ENCODE measurements at regions not wholly inside any gene's neighbourhood (a gene's known extent, or its start where the extent isn't known, plus 50 kb on each side); places are given as distances from the start of the nearest gene placed in this dataset.
"Not testable (repeated sequence)": the region's sequence is repeated elsewhere in the genome, so short reads cannot be mapped to it uniquely, and the experiment has no call there.

DNA sequence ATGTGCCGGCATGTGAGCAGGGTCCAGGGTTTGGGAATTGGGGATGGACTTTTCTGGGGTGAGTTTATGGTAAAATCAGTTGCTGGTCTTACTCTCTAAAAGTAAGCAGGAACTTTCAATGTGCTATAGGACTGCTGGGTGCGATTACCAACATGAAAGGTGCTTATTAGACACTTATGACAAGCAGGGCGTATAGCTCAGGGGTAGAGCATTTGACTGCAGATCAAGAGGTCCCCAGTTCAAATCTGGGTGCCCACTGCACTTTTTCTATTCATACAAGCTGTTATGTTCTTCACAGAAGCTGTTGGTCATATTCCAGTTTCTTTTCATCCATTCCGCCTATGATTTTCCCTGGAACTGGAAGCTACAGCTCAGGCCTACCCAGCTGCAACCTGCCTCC lies 58.9 kb upstream of the ZNF746 start:
- not testable (repeated sequence) for H3K27me3 ChIP-seq (ENCODE audit: insufficient read depth, low read length); H3K4me1 ChIP-seq (ENCODE audit: control insufficient read depth in 1 of 2, insufficient read depth in 2 of 2, low read length in 2 of 2); H2BK5ac ChIP-seq (ENCODE audit: low read depth, low read length, poor library complexity); H3K4me3 ChIP-seq (ENCODE audit: low read depth, low read length); H4K91ac ChIP-seq (ENCODE audit: low read depth, low read length); DNase-seq; H4K8ac ChIP-seq (ENCODE audit: low read depth, low read length); H3K79me1 ChIP-seq (ENCODE audit: low read length); H4K12ac ChIP-seq (ENCODE audit: low read depth, low read length); H3K9ac ChIP-seq (ENCODE audit: low read length); H3K4ac ChIP-seq (ENCODE audit: low read depth, low read length); H2AFZ ChIP-seq (ENCODE audit: insufficient read depth, low read length, poor library complexity); H2AK5ac ChIP-seq (ENCODE audit: low read length); H3K27ac ChIP-seq (ENCODE audit: low read depth, low read length); H3K9me3 ChIP-seq (ENCODE audit: insufficient read depth, low read depth, low read length); H3K23ac ChIP-seq (ENCODE audit: low read length); H3K4me2 ChIP-seq (ENCODE audit: low read length); H3K14ac ChIP-seq (ENCODE audit: low read length); H3K79me2 ChIP-seq (ENCODE audit: control insufficient read depth, insufficient read depth, low read length, poor library complexity); H2BK12ac ChIP-seq (ENCODE audit: low read length); H3K18ac ChIP-seq (ENCODE audit: low read length); H2BK120ac ChIP-seq (ENCODE audit: insufficient read depth, low read length, poor library complexity)
- WGBS (ENCODE audit: extremely low coverage, insufficient coverage, insufficient read length): no CpG with 5 or more reads among the region's 4 CpGs
- H3K36me3 ChIP-seq (ENCODE audit: control insufficient read depth in 1 of 2, insufficient read depth in 2 of 2, low read length in 2 of 2): peaks cover 25 to 27% of the 10 kb centered on the region in 2 experiments

DNA sequence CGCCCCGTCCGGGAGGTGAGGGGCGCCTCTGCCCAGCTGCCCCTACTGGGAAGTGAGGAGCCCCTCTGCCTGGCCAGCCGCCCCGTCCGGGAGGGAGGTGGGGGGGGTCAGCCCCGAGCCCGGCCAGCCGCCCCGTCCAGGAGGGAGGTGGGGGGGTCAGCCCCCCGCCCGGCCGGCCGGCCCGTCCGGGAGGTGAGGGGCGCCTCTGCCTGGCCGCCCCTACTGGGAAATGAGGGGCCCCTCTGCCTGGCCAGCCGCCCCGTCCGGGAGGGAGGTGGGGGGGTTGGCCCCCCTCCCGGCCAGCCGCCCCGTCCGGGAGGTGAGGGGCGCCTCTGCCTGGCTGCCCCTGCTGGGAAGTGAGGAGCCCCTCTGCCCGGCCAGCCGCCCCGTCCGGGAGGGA lies 57.2 kb upstream of the ZNF746 start:
- H3K14ac ChIP-seq (ENCODE audit: low read length); H3K79me1 ChIP-seq (ENCODE audit: low read length); H4K8ac ChIP-seq (ENCODE audit: low read depth, low read length); H3K4me1 ChIP-seq (ENCODE audit: control insufficient read depth in 1 of 2, insufficient read depth in 2 of 2, low read length in 2 of 2); H2AFZ ChIP-seq (ENCODE audit: insufficient read depth, low read length, poor library complexity); H3K23ac ChIP-seq (ENCODE audit: low read length); H4K12ac ChIP-seq (ENCODE audit: low read depth, low read length); H3K4ac ChIP-seq (ENCODE audit: low read depth, low read length); DNase-seq; H3K9me3 ChIP-seq (ENCODE audit: insufficient read depth, low read depth, low read length); H3K27me3 ChIP-seq (ENCODE audit: insufficient read depth, low read length); H3K4me3 ChIP-seq (ENCODE audit: low read depth, low read length); H2AK5ac ChIP-seq (ENCODE audit: low read length); H3K9ac ChIP-seq (ENCODE audit: low read length); H3K18ac ChIP-seq (ENCODE audit: low read length); H2BK5ac ChIP-seq (ENCODE audit: low read depth, low read length, poor library complexity); H3K27ac ChIP-seq (ENCODE audit: low read depth, low read length); H2BK12ac ChIP-seq (ENCODE audit: low read length); H3K79me2 ChIP-seq (ENCODE audit: control insufficient read depth, insufficient read depth, low read length, poor library complexity); H2BK120ac ChIP-seq (ENCODE audit: insufficient read depth, low read length, poor library complexity); H4K91ac ChIP-seq (ENCODE audit: low read depth, low read length); H3K4me2 ChIP-seq (ENCODE audit: low read length): not testable (repeated sequence)
- peaks cover 37 to 38% of the 10 kb centered on the region in 2 experiments for H3K36me3 ChIP-seq (ENCODE audit: control insufficient read depth in 1 of 2, insufficient read depth in 2 of 2, low read length in 2 of 2)
- WGBS (ENCODE audit: extremely low coverage, insufficient coverage, insufficient read length): no CpG with 5 or more reads among the region's 31 CpGs

DNA sequence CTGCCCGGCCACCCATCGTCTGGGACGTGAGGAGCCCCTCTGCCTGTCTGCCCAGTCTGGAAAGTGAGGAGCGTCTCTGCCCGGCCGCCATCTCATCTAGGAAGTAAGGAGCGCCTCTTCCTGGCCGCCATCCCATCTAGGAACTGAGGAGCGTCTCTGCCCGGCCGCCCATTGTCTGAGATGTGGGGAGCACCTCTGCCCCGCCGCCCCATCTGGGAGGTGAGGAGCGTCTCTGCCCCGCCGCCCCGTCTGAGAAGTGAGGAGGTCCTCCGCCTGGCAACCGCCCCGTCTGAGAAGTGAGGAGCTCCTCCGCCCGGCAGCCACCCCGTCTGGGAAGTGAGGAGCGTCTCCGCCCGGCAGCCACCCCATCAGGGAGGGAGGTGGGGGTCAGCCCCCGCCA lies 56.4 kb upstream of the ZNF746 start:
- no CpG with 5 or more reads among the region's 27 CpGs for WGBS (ENCODE audit: extremely low coverage, insufficient coverage, insufficient read length)
- H4K12ac ChIP-seq (ENCODE audit: low read depth, low read length); H3K79me2 ChIP-seq (ENCODE audit: control insufficient read depth, insufficient read depth, low read length, poor library complexity); H2AK5ac ChIP-seq (ENCODE audit: low read length); H3K4ac ChIP-seq (ENCODE audit: low read depth, low read length); H3K23ac ChIP-seq (ENCODE audit: low read length); H3K4me1 ChIP-seq (ENCODE audit: control insufficient read depth in 1 of 2, insufficient read depth in 2 of 2, low read length in 2 of 2); DNase-seq; H3K4me3 ChIP-seq (ENCODE audit: low read depth, low read length); H2BK5ac ChIP-seq (ENCODE audit: low read depth, low read length, poor library complexity); H3K18ac ChIP-seq (ENCODE audit: low read length); H3K27me3 ChIP-seq (ENCODE audit: insufficient read depth, low read length); H3K79me1 ChIP-seq (ENCODE audit: low read length); H3K9me3 ChIP-seq (ENCODE audit: insufficient read depth, low read depth, low read length); H2BK12ac ChIP-seq (ENCODE audit: low read length); H3K9ac ChIP-seq (ENCODE audit: low read length); H2BK120ac ChIP-seq (ENCODE audit: insufficient read depth, low read length, poor library complexity); H3K27ac ChIP-seq (ENCODE audit: low read depth, low read length); H4K91ac ChIP-seq (ENCODE audit: low read depth, low read length); H3K4me2 ChIP-seq (ENCODE audit: low read length); H4K8ac ChIP-seq (ENCODE audit: low read depth, low read length); H3K14ac ChIP-seq (ENCODE audit: low read length); H2AFZ ChIP-seq (ENCODE audit: insufficient read depth, low read length, poor library complexity): not testable (repeated sequence)
- H3K36me3 ChIP-seq (ENCODE audit: control insufficient read depth in 1 of 2, insufficient read depth in 2 of 2, low read length in 2 of 2): peaks cover 42 to 43% of the 10 kb centered on the region in 2 experiments

DNA sequence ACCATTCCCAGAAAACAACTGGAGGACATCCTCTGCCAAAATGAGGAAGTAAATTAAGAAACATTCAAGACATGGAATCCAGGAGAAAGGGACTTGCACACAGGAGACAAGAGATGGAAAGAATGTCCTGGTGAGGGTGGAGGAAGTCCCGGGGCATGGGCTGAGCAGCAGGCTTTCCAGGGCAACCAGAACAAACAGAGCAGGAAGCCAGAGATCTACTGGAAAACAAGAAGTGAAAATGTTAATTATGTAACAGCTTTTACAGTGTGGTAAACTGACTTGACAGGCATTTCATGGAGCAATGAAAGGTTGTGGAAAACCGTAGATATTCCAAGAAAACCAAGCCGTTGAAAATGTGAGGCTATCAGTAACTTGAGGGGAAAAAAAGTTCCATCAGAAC lies 55.2 kb upstream of the ZNF746 start:
- no peak overlapping the region for H3K4me2 ChIP-seq (ENCODE audit: low read length)
- no peak overlapping the region for H3K14ac ChIP-seq (ENCODE audit: low read length)
- peaks cover 14% of the 10 kb centered on the region for H3K9me3 ChIP-seq (ENCODE audit: insufficient read depth, low read depth, low read length)
- no peak overlapping the region for H2BK5ac ChIP-seq (ENCODE audit: low read depth, low read length, poor library complexity)
- H3K9ac ChIP-seq (ENCODE audit: low read length): no peak overlapping the region
- no peak overlapping the region for H4K8ac ChIP-seq (ENCODE audit: low read depth, low read length)
- H3K4me3 ChIP-seq (ENCODE audit: low read depth, low read length): no peak overlapping the region
- no peak overlapping the region for H2AK5ac ChIP-seq (ENCODE audit: low read length)
- H3K79me1 ChIP-seq (ENCODE audit: low read length): no peaks in the 10 kb centered on the region
- no peak overlapping the region for H2AFZ ChIP-seq (ENCODE audit: insufficient read depth, low read length, poor library complexity)
- peak; percentile 38 to 72 for DNase-seq
- H2BK120ac ChIP-seq (ENCODE audit: insufficient read depth, low read length, poor library complexity): no peak overlapping the region
- no CpG with 5 or more reads among the region's 3 CpGs for WGBS (ENCODE audit: extremely low coverage, insufficient coverage, insufficient read length)
- no peak overlapping the region for H3K4ac ChIP-seq (ENCODE audit: low read depth, low read length)
- H3K27ac ChIP-seq (ENCODE audit: low read depth, low read length): no peak overlapping the region
- H3K23ac ChIP-seq (ENCODE audit: low read length): no peak overlapping the region
- H2BK12ac ChIP-seq (ENCODE audit: low read length): no peak overlapping the region
- H3K18ac ChIP-seq (ENCODE audit: low read length): no peak overlapping the region
- H3K27me3 ChIP-seq (ENCODE audit: insufficient read depth, low read length): no peaks in the 10 kb centered on the region
- H3K4me1 ChIP-seq (ENCODE audit: control insufficient read depth in 1 of 2, insufficient read depth in 2 of 2, low read length in 2 of 2): no peaks in the 10 kb centered on the region
- no peaks in the 10 kb centered on the region for H3K79me2 ChIP-seq (ENCODE audit: control insufficient read depth, insufficient read depth, low read length, poor library complexity)
- no peak overlapping the region for H4K91ac ChIP-seq (ENCODE audit: low read depth, low read length)
- no peak overlapping the region for H4K12ac ChIP-seq (ENCODE audit: low read depth, low read length)
- peaks cover 44 to 45% of the 10 kb centered on the region in 2 experiments for H3K36me3 ChIP-seq (ENCODE audit: control insufficient read depth in 1 of 2, insufficient read depth in 2 of 2, low read length in 2 of 2)

All from trophoblast cell (in vitro differentiated cells and primary cell).